HG03558 (cell line): ENCODE measurements at regions not wholly inside any gene's neighbourhood (a gene's known extent, or its start where the extent isn't known, plus 50 kb on each side); places are given as distances from the start of the nearest gene placed in this dataset.
"Not testable (repeated sequence)": the region's sequence is repeated elsewhere in the genome, so short reads cannot be mapped to it uniquely, and the experiment has no call there.

Source experiments
- ATAC-seq: cut with Tn5 transposase; IDR thresholded peaks from one replicate; pipeline ENCODE4 v1.9.1; 2021; ENCODE audit warnings: moderate number of reproducible peaks; ENCODE audit not compliant: unreplicated experiment; ENCODE audit errors: extremely low read depth

DNA sequence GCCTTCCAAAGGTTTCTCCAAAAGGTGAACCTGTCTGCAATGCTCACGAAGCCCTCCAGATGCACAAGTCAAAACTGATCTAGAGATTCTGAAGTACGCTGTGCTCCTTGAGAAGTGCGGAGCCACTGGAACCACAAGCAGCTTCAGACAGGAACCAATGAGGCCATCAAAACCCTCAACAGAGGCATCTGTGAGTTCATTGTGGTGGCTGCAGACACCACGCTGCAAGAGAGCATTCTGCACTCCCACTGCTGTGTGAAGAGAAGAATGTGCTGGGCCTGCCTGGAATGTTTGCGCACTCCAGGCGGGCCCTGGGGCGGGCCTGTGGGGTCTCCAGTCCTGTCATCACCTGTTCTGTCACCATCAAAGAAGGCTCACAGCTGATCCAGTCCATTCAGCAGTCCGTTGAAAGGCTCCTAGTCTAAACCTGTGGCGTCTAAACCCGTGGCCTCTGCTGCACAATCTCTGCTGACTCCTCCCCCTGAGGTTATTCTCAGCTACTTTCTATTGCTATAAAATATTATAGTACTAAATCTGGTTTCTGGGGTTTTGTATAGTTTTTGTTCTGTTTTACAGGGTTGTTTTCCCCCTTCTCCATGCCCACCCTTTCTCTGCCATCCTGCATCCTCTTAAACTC, 111.6 kb downstream of the PPIAL4A start:
- not testable (repeated sequence) for ATAC-seq

DNA sequence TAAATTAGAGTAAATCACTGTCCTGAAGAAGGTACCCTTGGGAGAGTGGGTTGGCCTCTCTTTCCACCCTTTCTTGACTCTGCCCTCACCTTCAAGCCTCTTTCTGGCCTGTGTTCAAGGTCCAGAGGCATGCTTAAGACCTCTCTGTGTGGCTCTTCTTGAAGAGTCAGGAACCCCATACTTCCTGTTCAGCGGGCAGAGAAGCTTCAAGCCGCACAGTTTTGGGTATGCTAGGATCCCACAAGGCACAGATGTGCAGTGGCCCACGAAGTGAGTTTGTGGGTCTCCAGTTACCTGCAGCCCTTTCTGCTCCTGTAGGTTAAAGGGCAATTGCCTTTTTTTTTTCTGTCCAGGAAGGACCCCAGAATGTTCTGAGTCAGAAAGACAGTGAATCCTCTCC, 113.7 kb downstream of the PPIAL4A start:
- ATAC-seq: not testable (repeated sequence)

GRCh38 chr1:121006826-121007225, 117.3 kb downstream of the PPIAL4A start:
- ATAC-seq: not testable (repeated sequence)

- ATAC-seq: not testable (repeated sequence)
These were observed 118.2 kb downstream of the PPIAL4A start for GRCh38 chr1:121007755-121008154.

DNA sequence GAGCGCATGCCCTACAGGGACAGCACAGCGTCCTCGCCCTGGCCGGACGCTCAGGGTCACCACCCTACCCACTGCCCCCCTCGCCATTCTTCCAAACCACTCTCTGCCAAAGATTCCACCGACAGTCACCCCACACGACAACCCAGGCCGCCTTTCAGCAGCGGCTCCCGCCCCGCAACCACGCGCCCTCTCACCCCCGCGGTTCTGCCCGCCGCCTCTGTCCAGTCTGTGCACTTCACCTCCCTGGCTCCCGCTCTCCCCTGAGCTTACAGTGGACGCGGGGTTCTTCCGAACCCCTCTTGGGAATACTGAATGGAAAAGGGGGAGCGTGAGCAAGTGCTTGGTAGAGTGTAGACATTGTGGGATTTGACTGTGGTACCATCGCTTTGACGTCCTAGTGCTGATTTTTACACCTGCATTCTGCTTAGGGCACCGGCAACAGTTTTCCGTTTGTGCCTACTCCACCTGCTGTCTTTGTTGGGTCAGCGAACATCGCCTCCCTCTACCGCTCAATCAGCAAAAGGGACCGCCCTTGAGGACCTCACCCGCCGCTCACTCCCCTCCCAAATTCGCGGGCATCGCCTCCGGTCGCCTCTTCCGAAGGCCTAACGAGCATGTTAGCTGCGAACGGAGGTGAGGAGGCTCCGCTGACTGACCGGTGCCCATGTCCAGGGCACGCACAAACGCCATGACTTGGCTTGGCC, 119.1 kb downstream of the PPIAL4A start:
- ATAC-seq: not testable (repeated sequence)

DNA sequence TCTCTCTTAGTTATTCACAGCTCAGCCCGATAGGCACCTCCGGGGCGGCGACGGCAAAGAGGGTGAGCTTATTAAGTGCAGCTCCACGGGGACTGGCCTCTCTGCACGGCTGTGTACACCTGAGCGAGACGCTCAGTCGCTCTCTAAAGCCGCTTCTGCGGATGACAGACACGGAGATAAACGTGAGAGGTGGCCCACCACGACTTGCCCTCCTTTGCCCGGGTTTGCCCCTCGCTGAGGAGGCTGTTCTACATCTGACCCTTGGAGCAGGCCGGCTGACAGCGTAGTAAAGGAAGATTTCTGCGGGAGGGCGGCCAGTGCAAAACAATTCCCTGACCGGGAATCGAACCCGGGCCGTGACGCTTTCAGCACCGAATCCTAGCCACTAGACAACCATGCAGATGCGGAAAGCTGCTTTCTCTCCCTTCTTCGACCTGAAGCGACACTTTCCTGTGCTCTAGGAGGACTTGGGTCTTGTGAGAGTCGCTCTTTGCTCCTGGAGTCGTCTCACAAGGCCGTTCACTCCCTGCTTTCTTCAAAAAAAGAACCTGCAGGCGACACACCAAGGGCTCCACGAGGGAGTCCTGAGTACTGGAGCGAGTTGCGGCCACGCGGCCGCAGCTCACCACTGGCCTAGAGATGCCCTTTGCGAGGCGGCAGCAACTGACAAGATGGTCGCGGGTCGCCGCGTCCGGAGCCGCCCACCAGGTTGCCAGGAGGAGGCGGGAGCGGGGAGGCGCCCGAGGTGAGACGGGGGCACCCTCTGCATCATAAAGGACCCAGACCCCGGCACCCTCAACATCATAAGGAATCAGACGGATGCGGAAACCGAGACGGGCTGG, 119.9 kb downstream of the PPIAL4A start:
- ATAC-seq: not testable (repeated sequence)

- not testable (repeated sequence) for ATAC-seq
These were observed 120.6 kb downstream of the PPIAL4A start for GRCh38 chr1:121010141-121010540.

DNA sequence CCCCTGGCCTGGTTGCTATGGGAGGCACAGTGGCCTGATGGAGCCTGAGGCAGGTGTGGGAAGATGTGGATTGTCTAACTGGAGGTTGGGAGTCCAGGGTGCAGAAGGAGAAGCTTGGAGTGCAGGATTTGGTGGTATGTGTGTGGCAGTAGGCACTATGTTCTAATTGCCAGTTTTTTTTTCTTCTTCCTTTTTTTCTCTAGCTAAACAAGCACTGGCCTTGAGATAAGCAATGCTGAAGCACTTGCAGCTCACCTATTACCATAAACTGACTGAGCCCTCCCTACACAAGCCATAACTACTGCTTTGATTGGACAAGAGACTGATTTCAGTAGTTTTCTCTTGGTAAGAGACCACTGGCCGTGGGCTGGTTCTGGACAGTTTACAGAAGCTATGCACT, 123.6 kb downstream of the PPIAL4A start:
- not testable (repeated sequence) for ATAC-seq

DNA sequence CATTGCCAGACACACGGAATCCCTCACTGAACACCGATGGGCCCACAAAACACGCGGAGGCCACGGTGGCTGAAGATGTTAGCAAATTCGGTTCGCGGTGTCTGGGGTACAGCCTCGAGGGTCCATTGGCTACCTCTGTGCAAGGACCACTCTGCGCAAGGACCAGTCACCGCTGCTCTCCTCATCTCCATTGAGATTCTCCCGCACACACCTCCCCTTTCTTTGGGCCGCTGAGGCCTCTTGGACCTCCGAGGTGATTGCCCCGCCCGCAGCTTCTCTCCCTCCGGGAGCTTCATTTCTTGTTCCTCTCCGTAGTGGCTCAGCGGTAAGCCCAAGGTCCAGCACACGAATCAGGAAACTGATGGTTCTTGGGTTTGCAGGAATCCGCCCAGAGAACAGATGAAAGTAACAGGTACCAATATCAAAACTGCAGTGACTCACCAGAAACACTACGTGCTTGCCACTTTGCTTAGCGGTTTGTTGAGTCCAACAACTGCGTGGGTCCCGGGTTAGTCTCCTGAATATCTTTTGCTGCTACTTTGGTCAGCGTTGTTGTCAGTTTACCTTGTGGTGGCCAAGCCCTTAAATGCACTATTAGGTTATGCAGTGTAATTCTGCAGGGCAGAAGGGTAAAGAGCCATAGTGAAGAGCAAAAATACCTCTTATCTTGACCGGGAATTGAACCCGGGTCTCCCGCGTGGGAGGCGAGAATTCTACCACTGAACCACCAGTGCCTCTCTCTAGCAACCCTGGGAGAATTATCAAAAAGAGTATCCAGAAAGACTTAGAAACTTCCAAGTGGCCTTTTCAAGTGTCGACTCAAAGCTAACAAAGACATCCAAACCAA, 126.8 kb downstream of the PPIAL4A start:
- not testable (repeated sequence) for ATAC-seq

- not testable (repeated sequence) for ATAC-seq
These were observed 130.3 kb downstream of the PPIAL4A start for GRCh38 chr1:121019715-121020349.

DNA sequence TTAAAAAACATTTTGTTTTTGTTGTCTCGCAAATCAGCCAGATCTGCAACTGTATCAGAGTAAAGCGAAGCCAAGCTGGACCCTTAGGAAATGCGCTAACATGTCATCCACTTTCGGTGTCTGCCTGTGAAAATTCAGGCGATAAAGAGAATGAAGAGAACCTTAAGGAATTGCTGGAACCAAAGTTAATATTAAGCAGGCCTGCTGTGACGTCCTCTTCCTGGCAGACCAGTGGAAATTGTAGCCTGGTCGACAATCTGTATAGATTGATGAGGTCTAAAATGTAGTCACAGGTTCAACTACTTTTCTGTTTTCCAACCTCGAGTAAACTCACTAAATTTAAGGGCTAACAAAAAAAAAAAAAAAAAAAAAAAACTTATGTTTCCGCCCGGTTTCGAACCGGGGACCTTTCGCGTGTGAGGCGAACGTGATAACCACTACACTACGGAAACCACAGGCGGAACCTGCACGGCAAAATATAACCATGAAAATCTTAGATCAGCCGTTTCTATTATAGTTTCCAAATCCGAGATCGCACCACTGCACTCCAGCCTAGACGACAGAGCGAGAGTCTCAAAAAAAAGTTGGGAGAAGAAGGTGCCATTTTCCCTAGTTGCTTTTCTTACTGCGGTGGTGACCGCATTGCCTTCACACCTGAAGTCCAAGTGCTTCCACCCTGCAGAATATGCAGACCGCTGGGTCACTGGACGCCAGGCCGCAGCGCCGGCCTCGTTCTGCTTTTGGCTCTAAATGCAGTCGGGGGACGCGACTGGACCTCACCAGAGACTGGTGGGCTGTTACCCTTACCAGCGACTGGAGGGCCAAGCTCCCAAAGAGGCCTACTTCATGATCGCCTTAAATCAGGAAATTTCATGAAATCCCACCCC, 131.0 kb downstream of the PPIAL4A start:
- ATAC-seq: not testable (repeated sequence)

- not testable (repeated sequence) for ATAC-seq
These were observed 132.1 kb downstream of the PPIAL4A start for GRCh38 chr1:121021716-121022115.

- not testable (repeated sequence) for ATAC-seq
These were observed 143.4 kb downstream of the PPIAL4A start for GRCh38 chr1:121032878-121033494.

DNA sequence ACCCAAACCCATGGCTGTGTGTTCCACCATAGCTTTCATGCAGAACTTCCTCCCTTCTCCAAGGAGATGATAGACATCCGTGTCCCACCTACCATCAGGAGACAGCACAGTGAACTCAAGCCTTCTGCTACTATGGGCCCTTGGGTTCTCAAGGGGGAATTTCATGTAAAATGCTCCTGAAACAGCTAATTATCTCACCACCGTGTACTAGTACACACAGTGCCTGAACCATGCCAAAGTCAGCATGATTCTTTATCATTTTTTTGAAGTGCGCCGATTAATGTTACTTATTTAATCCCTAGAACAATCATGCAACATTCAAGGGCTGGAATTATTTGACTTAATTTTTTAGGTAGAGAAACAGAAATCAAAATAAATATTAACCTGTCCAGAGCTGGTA, 147.2 kb downstream of the PPIAL4A start:
- ATAC-seq: not testable (repeated sequence)

DNA sequence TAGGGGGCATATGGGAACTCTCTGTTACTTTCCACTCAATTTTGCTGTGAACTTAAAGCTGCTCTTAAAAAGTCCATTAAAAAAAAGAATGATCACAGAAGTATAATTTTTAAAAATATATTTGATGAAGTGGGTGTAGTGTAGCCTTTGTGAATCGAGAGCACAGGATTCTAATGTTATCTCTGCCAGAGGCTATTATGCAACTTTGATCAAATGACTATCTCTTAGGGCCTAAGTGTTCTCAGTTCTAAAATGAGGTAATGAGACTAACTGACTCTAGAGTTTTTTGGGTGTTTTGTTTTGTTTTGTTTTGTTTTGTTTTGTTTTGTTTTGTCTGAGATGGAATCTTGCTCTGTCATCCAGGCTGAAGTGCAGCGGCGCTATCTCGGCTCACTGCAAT, 143.2 kb downstream of the FAM72B start:
- not testable (repeated sequence) for ATAC-seq

- ATAC-seq: not testable (repeated sequence)
These were observed 142.6 kb downstream of the FAM72B start for GRCh38 chr1:121041497-121041896.

GRCh38 chr1:121042882-121043281, 141.3 kb downstream of the FAM72B start:
- not testable (repeated sequence) for ATAC-seq

DNA sequence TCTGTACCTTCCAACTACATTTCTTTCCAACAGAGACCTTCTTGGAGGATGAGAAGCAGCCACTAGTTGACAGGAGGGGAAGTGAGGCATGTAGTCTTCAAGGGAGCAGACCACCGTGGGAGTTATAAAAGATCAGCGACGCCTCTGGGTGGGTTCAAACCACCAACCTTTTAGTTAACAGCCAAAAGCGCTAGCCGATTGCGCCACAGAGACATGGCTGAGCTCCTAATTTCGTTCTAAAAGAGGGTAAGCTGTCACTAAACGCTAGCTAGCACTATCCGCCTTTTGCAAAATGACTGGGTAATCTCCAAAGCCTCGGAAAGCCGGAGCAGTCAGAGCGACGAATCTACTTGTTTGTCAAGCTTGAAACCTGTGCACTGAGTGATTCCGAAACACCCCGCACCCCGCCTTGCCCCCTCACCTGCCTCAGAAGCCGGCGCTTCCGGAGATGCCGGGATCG, 135.8 kb downstream of the FAM72B start:
- not testable (repeated sequence) for ATAC-seq
